HepG2 (cell line): ENCODE measurements at regions not wholly inside any gene's neighbourhood (a gene's known extent, or its start where the extent isn't known, plus 50 kb on each side); places are given as distances from the start of the nearest gene placed in this dataset.

ENCODE experiments used
- DMTF1 ChIP-seq: sonication (generic); formaldehyde crosslinking; IDR thresholded peaks from 2 replicates; pipeline ENCODE4 v1.4.0; 2020; ENCODE audit warnings: mild to moderate bottlenecking, missing genetic modification reagents
- MEF2D ChIP-seq: sonication (generic); formaldehyde crosslinking; IDR thresholded peaks from 2 replicates; pipeline ENCODE4 v1.5.1; 2020; ENCODE audit warnings: mild to moderate bottlenecking, missing genetic modification reagents
- ZNF318 ChIP-seq: sonication (generic); formaldehyde crosslinking; IDR thresholded peaks from 2 replicates; pipeline ENCODE4 v1.4.0; 2020; ENCODE audit warnings: mild to moderate bottlenecking, missing genetic modification reagents

GRCh38 chr13:111395511-111396393, 75.3 kb downstream of the TEX29 start (continued):
- TF ChIP-seq ZNF318 (CRISPR knock-in tag): no peak
- no peak for TF ChIP-seq MEF2D (CRISPR knock-in tag)
- no peak for TF ChIP-seq DMTF1 (CRISPR knock-in tag)
